HG02852 (cell line): ENCODE measurements at regions not wholly inside any gene's neighbourhood (a gene's known extent, or its start where the extent isn't known, plus 50 kb on each side); places are given as distances from the start of the nearest gene placed in this dataset.

Experiments used
- ATAC-seq: cut with Tn5 transposase; IDR thresholded peaks from one replicate; pipeline ENCODE4 v1.9.1; 2021; ENCODE audit warnings: mild to moderate bottlenecking, moderate library complexity; ENCODE audit not compliant: unreplicated experiment

DNA sequence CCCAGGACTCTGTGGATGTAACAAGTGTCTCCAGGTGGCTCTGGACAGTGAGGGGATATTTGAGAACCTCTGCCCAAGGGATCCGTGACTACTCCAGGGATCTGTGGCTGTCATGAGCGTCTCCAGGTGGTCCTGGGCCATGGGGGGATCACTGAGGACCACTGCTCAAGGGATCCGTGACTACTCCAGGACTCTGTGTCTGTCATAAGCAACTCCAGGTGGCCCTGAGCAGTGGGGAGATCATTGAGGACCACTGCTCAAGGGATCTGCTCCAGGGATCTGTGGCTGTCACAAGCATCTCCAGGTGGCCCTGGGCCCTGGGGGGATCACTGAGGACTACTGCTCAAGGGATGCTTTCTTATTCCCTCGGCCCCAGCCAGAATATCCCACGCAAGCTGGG is 133.2 kb upstream of the ADARB2 start:
- no peak for ATAC-seq

DNA sequence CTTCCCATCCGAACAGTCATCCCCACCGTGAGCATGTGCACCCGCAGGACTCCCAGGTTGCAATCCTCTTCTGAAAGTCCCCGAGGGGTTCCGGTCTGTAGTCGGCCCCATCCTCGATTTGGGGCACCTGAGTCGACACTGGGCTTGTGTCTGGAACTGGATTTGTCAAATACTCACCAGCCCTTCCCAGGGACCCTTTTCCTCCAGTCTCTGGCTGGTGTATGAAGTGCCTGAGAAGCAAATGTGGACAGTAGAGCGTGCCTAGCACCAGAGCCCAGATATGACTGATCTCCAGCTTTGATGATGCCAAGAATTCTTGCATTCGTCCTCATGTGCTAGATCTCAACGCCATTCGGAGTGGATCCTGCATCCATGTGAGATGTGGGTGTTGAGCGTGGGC is 132.5 kb upstream of the ADARB2 start:
- ATAC-seq: no peak

DNA sequence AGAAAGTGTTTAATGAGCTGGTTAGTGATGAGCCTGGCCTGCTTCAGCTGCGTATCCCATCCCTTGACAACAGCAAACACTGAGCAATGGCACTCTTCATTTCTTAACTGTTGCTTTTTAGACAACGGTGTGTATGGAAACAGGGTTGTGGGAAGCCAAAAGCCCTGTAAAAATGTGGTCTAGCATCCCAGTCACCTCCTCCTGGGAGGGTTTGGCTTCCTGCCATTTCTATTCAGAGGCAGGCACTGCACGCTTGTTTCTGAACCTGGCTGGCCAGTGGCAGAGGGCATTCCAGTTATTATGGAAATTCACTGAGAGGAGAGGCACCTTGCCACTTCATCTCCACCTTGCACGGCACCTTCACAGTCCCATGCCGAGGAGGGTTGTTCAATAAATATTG is 123.0 kb upstream of the ADARB2 start:
- ATAC-seq: no peak

DNA sequence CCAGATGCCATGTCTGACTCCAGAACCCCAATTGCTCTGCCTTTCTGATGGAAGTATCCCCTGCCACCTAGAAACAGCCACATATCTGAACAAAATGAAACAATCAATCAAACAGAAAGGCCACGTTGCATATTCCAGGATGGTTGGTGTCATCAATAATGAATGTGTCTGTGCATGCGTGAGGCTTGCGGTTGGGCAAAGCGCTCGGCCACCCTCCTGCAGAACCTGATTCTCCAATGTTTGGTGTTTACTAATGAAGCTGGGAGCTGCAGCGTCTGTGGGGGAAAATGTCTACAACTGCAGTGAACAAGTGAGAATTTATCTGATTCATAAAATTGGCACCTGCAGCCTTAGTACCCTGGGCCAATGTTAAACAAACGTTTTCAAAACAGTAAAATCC is 121.2 kb upstream of the ADARB2 start:
- ATAC-seq: no peak

DNA sequence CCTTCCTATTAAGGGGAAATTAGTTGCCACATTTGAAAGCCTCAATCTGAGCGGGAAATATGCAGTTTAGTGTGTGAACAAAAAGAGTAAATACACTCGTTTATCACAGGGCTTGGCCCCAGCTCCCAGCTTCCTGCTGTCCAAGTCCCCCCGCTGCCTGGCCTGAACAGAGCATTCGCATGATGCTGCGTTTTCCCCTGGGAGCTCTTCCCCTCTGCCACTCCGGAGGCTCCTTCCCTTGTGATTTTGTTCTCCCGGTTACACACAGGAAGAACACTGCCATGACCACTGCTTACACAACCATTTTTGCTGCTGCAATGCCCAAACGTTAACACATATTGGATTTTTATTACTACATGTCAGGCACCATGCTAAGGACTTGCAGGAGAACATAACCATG is 120.7 kb upstream of the ADARB2 start:
- no peak for ATAC-seq

DNA sequence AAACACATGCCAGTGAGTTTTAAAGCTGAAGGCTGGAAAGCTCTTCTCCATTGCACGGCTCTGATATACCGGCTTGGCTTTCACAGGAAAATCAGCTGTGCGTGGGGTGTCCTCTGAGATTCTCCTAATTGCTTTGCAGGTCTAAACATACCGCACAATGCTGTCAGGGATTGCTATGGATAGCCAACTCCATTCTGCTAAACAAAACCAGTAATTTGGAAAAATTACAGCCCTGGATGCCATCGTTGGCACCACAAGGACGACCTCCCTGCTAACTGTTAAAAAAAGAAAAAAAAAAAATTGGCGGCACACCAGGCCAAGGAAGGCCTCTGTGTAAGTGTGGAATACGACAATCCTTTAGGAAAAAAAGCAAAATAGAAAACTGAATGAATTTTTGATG is 118.6 kb upstream of the ADARB2 start:
- ATAC-seq: no peak

DNA sequence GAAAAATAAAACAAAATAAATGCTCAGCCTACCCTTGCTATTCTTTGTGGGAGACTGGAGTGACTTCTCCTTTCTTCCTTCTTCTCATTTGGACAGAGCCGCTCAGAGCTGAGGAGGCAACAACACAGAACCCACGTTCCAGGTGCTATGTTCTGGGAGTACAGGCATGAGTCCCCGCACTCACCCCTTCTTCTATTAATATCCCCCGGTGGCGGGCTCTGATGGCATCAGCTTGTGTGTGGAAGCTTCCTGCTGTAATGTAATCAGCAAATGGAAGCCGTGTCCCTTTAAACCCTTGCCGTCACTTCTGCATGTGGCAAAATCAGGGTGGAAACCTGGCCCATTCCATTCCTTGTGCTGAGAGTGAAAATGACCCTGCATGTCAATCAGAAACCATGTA is 116.9 kb upstream of the ADARB2 start:
- ATAC-seq: no peak

DNA sequence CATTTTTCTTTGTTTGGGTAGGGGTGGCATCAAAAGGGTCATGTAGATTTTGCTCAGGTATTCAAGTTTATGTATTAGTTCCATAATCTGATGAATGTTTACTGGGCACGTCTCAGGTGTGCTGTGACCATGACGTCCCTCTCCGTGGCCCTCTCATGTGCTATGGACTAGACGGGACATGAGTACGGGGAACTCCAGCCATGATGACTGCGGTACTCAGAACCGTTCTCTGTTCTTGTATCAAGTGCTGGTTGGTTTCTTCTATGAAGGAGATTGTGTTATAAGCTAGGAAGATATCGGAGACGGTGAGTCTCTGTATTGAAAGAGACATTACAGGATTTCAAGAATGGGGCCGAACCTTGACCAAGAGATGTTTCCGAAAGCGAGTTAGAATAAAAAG is 116.5 kb upstream of the ADARB2 start:
- ATAC-seq: no peak

DNA sequence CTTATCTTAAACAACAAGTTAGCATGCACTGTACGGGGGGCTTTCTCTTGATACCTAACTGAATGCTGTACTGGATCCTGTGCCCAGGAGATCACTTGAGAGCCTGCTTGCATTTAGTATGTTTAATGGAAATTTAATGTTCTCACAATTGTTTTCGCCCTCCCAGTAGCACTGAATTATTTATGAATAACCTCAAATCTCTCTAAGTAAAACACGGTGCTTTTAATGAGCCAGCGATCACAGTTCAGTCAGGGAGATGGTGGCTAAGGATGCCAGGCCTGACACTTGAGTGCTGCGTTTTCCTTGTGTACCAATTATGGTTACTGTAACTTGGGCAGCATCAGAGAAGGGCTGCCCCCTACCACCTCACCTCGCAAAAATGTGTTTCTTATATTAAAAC is 115.5 kb upstream of the ADARB2 start:
- ATAC-seq: no peak

DNA sequence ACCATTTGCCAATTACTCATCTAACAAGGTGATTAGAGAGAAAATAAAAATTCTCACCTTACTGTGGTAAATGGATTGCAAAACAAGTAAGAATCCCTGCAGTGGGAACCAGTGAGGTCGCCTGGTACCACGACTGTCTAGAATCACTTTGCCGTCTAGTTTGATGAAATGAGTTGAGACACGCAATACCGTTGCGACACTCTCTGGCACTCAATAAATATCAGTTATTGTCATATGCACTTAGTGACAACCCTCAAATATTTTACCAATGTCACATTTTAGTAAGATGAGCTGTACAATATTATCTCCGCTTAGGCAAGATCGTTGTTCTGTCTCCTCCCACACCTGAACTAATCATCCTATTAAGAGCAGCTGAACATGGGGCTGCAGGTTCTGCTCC is 114.4 kb upstream of the ADARB2 start:
- no peak for ATAC-seq

DNA sequence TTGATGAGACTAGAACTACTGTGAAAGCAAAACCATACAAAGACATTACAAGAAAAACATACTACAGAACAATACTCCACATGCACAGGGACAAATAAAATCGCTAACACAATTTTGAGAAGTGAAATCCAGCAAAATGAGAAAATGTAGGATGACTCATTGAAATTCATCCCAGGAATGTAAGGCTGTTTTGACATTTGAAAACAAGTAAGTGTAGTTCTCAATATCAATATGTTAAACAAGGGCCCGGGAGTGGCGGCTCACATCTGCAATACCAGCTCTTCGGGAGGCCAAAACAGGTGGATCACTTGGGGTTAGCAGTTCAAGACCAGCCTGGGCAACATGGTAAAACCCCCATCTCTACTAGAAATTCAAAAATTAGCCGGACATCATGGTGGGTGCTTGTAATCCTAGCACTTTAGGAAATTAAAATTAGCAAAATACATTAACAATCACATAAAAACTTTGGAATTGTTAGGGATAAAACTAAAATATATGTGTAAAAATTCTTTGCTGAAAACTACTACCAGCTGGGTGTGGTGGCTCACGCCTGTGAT is 113.7 kb upstream of the ADARB2 start:
- no peak for ATAC-seq

DNA sequence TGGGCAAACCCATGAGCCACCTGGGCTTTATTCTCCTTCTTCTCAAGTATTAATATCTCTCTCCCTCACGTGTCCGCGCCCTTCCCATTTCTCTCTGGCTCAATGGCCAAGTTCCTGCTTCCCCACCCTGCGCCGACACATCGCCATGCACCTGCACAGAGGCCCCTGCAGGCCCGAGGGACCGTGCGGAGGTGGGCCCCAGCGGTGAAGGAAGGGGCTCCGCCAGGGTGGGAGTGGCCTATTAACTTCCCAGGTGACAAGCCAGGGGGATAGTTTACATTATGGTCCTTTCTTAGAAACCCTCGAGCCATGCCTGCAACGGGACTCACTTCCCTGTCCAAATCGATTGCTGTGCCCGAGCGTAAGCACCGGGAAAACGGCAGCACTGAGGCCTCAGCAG is 110.0 kb upstream of the ADARB2 start:
- no peak for ATAC-seq

DNA sequence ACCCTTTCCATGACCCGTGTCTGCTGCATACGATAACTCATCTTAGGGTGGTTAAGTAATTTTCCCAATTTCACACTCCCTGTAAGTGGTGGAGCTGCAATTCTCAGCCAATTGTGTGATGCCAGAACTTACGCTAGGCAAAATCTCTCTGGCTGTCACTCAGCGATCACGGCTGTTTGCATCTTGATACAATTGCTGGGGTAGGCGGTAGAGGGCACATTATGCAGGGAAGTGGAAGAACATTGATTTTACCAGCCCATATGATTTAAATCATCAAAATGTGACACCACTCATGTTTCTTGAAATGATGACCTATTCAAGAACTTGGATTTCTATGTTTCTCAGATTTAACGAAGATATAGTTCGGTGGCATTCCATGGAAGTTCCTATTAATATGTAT is 108.7 kb upstream of the ADARB2 start:
- ATAC-seq: no peak

DNA sequence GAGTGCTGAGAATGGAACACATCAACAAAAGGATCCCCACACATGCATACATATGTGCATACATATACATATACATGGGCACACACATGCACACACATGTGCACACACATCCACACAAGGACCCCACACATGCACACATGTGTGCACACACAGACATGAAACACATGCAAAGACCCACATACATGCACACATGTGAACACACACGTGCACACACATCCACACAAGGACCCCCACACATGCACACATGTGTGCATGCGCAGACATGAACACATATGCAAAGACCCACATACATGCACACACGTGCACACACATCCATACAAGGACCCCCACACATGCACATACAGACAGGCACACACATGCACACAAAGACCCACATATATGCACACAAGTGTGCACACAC is 104.4 kb upstream of the ADARB2 start:
- no peak for ATAC-seq

DNA sequence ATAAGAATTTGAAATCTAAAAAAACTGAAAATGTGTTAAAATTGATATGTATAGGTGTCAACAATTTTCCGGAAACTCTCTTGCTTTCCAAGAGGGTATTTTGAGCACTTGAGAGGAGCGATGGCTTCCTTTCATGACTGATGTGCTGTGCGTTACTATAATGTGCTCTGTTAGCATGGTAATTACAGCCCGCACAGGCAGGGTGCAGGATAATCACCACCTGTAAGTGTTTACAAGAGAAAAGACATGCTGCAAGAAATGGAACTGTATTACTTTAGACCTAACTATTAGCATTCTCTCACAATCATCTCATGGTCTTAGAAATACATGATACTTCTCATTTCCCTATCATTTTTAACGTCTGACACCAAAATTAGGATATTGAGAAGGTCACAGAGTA is 92.4 kb upstream of the ADARB2 start:
- ATAC-seq: no peak

DNA sequence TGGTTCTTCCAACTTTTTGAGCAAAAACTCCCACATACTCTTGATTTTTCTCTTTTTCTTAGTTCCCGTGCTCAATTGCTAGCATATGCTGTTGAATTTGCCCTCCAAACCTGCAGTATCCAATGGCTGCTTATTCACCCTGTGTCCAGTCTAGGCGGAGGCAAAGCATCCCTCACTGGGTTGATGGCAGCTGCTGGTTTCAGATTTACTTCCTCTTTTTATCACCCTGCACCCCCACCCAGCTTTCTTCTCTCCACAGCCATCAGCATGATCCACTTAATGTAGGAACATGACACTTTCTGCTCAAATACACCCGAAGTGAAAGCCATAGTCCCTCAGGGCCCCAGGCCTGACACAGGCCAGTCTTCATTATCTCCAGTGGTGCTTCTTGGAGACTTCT is 87.6 kb upstream of the ADARB2 start:
- ATAC-seq: peak; percentile 79

DNA sequence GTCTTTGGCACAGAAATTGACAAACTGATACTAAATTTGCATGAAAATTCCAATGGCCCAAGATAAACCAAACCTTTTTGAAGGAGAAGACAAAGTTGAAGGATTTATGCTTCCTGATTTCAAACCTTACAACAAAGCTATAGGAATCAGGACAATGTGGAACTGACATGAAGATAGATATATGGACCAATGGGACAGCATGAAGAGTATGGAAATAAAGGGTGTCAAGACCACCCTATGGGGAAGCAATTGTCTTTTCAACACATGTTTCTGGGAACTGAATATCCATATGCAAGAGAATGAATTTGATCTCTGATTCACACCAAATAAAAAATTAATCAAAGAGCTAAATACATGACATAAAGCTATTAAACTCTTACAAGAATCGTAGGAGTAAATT is 77.2 kb upstream of the ADARB2 start:
- ATAC-seq: no peak

DNA sequence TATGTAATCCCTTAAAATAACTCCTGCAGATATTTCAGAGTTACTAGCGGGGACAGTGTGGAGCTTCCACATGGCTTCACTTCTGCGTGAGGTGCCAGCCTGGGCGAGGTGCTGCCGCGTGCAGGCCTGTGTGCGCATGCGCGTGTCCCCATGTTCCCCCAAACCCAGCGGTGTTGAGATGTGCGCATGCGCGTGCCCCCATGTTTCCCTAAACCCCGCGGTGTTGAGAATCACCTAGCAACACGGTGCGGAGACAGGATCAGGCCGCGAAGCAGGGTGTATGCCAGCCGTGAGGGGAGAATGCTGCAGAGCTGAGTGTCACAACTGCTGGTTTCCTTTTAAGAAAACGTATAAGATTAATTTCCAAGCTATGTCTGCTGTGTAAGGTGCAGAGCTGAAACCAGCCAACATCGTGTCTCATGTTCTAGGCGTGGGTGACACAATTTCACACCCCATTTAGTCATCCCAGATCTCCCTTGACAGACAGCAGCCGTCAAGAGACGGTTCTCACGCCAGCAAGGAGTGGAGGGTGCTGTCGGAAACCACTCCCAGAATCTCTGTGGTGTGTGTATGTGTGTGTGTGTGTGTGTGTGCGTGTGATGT is 71.9 kb upstream of the ADARB2 start:
- ATAC-seq: no peak

DNA sequence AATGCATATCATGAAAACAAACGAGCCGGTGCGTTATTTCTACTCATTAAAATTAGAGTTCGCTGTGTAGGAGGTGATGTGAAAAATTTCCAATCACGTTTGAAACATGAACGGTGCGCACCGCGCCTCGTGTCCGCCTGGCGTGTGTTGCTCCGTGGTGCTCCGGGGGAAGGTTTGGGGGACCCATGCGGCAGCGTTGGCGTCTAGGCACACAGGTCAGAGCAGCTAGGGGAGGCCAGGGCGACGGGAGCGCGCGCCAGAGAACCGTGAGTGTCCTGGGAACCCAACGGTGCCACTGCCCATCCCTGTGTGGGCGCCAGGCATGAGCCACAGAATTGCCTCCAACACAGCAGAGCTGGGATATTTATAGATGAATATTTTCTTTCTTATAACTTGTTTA is 70.6 kb upstream of the ADARB2 start:
- ATAC-seq: no peak

DNA sequence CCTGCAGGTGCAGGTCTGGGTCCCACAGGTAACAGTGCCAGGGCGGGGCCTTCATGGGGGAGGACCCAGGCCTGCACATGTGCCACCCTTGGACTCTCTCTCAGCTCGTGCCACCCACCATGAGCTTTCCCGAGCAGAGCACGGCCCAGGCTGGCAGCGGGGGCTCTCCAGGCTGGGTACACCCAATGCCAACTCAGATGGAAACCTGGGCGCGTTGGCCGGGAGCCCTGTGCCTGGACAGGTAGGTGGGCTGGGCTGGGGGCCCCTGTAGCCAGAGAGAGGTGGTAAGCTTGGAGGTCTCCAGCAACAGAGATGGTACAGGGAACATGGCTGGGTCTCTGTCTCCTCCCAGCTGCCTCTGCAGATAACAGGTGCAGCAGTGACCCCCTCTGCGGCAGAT is 69.9 kb upstream of the ADARB2 start:
- no peak for ATAC-seq

DNA sequence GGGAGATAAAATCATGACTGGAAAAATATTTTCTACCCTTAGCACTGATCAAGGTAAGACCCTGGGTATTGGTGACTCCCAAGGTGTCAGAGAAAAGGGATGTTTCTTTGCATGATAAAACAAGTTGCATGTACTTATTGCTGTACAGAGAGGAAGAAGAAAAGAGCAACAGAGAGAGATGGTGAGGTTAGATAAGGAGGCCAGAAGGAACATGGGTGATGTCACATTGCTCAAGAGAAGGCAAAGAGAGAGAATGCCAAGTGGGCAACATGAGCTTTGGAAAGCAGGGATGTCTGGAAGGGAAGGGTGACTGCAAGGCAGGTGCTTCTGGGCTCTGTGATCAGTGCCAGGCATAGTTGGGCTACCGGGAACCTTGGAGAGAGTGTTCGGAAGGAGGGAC is 65.1 kb upstream of the ADARB2 start:
- no peak for ATAC-seq

DNA sequence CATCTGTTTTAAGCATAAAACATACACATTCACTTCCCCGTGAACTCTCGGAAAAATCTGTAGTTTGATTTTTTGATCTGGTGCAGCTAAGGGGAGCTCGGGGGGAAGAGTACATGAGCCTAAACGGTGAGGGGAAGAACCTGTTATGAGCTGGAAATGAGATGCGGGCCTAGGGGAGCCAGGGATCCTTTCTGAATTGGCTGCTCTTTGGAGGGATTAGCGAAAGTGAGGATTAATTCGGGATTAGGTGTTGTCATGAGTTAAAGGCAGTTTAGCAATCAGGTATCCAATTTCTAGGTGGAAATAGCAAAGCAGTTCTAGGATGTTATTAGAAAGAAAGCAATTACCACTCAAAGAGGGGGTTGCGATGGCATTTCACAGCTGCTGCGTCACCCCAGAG is 51.1 kb upstream of the ADARB2 start:
- ATAC-seq: no peak
